GM18909 (cell line): ENCODE measurements at regions not wholly inside any gene's neighbourhood (a gene's known extent, or its start where the extent isn't known, plus 50 kb on each side); places are given as distances from the start of the nearest gene placed in this dataset.
"Not testable (repeated sequence)": the region's sequence is repeated elsewhere in the genome, so short reads cannot be mapped to it uniquely, and the experiment has no call there.

ENCODE experiments used
- ATAC-seq: cut with Tn5 transposase; IDR thresholded peaks from one replicate; pipeline ENCODE4 v1.9.1; 2021; ENCODE audit warnings: mild to moderate bottlenecking; ENCODE audit not compliant: unreplicated experiment, poor library complexity

GRCh38 chr6:113004470-113005270 is 657.5 kb downstream of the RFPL4B start:
- no peak for ATAC-seq

GRCh38 chr6:113006494-113006893 is 659.4 kb downstream of the RFPL4B start:
- no peak for ATAC-seq

DNA sequence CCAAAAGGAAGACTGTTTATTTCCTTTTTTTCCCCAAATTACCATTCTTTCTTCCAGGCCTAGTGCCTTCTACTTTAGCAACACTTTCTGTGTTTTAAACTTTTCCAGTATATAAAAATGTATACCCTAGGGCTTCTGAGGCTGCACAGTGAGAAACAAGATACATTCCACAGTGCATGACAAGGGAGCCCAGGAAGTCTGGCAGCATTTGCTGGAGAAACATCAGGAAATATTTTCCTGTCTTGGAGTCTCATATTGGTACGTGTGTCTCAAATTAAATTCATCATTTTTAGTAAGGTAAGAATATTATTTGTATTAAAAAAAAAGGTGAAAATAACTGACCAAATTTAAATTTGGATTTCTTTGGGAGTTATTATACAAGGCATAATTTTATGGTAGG is 662.6 kb downstream of the RFPL4B start:
- ATAC-seq: no peak

DNA sequence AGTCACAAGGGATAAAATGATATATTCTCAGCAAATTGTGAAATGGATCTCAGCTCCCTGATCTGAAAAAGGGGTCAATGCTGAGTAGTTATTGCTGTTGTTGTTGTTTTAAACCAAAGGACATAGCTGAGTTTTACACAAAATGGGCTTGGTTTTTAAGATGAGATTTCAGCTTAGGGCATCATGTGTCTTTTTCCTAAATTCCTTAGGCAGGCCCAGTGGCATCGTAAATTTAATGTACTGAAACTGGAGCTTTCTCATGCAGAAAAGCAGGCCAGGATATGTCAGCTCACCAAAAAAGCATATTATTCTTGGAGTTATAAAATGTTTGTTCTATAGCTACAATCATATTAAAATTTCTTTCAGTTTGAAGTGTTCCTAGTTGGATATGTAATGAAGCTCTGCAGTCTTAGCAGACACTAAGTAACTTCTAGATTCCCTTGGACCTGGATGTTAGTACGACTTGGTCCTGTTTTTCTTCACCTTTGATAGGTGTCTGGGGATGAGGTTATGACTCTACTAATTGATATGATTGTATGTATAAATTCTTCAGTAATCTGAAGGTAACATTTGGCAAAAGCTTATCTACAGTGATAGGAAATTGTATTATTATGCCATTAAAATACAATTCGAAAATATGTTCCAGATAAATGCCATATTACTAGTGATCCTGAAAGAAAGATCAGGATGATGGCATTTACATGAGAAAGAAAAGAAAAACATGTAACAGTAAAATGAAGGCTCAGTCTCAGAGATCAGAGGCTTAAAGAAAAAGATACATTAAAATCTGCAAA is 663.3 kb downstream of the RFPL4B start:
- ATAC-seq: no peak

DNA sequence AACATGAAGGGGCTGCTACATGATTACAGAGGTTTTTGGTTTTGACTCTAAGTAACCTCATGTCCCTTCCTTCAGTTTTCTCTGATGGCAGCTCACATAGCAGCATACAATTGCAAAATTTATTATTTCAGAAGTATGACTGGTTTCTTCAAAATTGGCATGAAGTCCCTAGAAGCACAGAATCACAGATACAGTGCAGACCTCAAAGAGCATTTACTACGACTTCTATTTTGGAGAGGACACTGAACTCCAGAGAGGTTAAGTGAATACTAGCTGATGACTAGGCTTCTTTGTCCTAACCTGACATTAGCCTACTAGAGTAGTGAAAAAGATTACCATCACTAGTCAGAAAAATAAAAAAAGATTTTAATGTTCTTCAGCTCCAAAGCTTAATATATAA is 664.3 kb downstream of the RFPL4B start:
- no peak for ATAC-seq

- ATAC-seq: no peak
These were observed 664.7 kb downstream of the RFPL4B start for GRCh38 chr6:113011801-113012200.

GRCh38 chr6:113015249-113015648 is 668.1 kb downstream of the RFPL4B start:
- ATAC-seq: no peak

- no peak for ATAC-seq
These were observed 670.2 kb downstream of the RFPL4B start for GRCh38 chr6:113017353-113017752.

- ATAC-seq: no peak
These were observed 671.4 kb downstream of the RFPL4B start for GRCh38 chr6:113018351-113019151.

- no peak for ATAC-seq
These were observed 672.0 kb downstream of the RFPL4B start for GRCh38 chr6:113019176-113019575.

DNA sequence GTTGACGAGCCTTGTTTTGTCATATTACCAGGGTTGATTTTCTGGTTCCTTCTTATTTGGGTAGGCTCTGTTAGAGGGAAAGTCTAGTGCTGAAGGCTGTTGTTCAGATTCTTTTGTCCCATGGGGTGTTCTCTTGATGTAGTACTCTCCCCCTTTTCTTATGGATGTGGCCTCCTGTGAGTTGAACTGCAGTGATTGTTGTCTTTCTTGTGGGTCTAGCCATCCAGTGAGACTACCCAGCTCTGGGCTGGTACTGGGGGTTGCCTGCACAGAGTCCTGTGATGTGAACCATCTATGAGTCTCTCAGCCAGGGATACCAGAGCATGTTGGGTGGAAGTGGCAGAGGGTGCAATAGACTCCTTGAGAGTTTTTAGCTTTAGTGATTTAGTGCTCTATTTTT is 680.6 kb downstream of the RFPL4B start:
- ATAC-seq: no peak

GRCh38 chr6:113029161-113029560 is 682.0 kb downstream of the RFPL4B start:
- ATAC-seq: not testable (repeated sequence)

DNA sequence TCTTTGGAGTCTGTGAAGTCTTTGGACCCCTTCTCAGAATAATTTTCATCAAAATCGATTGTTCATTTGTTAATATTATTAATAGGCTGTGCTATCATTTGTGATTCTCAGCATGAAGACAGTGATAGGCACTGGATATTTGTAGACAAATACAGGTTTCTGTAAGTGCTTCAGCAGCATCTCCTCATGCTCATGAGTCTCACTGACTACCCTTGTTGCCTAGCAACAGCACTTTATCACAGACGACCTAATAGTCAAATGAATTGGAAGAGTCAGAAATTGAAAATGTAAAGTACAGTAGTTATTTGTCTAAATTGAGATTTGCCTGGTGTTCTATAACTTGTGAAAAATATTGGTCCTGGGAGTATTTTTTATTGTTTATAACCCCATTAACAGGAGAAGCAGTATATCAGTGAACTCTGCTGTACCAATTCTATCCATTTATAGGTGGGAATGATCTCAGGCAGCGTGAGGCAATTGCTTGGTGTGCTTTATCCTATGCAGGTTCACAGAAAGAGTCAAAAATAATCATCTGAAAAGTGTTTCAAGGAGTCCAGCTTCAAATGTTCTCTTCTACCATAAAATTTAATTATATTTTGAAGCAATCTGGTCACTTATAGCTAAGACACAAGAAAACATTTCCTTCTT is 684.6 kb downstream of the RFPL4B start:
- no peak for ATAC-seq

DNA sequence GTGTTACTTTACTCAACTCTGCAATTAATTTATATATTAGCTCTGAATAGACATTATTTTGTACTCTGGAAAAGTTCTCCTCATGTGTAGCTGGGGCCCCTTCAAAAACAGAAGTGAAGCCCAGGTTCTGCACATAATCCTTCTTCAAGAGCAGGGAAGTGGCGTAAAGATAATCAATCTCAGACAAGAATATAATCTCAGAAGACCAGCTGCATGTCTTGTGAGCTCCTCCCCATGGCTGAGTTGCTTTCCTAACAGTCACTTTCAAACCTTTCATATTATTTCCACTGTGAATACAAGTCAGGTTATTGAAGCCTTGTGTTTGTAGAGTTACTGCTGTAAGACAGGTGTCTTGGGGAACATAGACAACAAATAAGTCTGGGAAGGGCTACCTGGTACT is 691.9 kb downstream of the RFPL4B start:
- no peak for ATAC-seq

DNA sequence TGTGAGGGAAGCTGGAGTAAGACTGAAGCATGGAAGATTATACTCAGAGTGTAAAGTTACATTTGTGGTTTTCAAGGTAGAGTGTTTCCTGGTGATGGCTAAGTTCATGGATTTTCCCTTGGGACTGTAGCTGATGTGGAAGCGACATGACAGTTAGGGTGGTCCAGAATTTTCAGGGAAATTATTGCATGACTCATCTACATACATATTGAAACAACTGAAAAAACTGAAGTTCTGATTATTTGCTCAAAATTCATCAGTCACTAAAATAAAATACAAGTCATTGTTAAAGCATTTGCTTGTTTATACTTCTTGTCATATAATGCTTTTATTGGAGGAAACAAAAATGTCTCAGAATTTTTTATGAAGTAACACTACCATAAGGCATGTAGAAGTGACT is 700.0 kb downstream of the RFPL4B start:
- ATAC-seq: no peak

GRCh38 chr6:113047932-113048331 is 700.8 kb downstream of the RFPL4B start:
- no peak for ATAC-seq

- no peak for ATAC-seq
These were observed 701.6 kb downstream of the RFPL4B start for GRCh38 chr6:113048741-113049140.

- ATAC-seq: no peak
These were observed 702.1 kb downstream of the RFPL4B start for GRCh38 chr6:113049190-113049589.

DNA sequence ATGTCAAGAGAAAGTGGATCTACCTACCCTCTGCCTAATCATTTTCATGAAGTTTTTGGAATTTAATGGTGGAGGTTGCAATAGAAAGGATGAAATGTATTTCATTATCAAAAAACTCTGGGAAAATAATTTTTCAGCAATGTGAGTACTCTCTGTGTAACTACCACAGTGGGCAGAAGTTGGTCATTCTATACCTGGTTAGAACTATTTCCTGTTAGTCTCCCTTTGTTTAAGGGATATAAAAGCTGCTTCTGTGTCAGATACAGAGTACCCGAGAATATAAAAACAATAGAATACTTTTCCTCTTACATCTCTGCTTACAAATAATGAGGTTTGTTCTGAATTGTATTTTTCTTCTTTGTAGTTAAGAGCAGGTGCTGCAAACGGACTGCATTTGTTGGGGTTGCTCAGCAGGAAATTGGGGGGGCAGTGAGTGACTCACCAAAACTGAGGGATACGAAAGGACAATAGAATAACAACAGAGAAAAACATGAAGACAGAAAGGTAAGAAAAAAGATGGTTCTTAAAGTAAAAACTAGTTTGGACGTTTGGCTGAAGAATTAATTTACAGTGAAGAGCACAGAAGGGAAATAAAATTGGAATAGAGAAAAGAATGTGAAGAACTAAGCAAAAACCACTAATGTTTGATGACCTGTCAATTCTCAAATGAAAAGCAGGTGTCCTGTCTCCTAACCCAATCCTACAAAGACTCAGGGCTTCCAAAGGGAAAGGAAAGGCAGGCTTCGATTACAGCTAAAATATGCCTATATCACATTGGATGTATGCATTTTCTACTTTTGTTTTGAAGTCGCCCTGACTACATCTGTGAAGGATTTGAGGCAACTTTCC is 703.1 kb downstream of the RFPL4B start:
- no peak for ATAC-seq
